Midbrain (tissue), 1 donor: ENCODE measurements at regions not wholly inside any gene's neighbourhood (a gene's known extent, or its start where the extent isn't known, plus 50 kb on each side); places are given as distances from the start of the nearest gene placed in this dataset.

ENCODE experiments used
- DNase-seq: peaks from one replicate; lab custom pipeline; 2025; lab: John Stamatoyannopoulos, UW

DNA sequence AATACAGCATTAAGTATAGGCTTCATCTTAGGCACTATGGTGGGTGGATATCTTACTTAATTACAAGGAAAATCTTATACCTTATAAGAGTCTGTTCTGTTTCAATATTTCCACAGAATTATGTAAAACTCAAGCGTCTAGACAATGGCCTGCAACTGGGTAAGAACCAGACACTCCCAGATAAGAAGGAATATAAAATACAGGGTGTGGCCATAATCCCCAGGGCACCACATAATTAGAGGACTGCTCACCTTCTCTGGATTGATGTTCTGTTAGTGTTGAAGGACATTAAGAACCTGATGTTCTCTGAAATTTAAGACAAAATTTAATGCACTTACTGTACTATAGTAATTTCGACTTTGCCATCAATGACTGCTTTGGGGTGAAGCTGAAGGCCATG is 198.2 kb upstream of the ARSJ start:
- no peak for DNase-seq

DNA sequence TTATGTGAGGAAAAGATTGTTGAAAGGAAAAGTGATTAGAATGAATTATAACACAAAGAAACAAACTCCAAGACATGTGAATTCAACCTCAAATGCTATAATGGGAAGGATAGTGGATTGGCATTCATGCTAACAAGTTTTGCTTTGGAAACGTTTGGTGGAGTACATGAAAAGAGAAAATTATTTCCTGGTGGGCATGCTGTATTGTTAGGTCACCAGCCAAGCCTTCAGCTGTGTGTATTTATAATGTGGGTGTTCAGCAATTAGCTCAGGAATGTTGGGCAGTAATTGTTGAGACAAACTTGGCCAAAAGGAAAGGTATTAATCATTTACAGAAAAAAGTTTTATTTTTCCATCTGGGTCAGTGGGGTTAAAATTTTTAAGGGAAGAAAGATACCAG is 198.9 kb upstream of the ARSJ start:
- DNase-seq: no peak

DNA sequence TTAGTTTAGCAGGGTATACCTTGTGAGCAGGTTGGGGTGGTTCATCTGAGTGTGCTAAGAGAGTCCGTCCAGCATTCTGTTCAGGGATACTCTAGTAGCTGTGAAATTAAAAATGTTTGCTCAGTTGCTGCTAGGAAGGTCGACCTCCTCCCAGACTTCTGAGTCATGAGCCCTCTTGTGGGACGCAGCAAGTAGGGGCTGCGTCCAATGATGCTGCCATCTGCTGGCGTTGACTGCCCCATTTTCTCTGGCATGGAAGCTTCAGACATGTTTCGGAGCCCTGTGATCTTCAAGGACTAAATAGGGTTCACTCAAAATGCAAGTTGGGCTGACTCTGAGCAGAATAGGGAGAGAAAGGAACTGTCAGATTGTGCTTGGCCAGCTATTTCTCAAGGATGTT is 201.0 kb upstream of the ARSJ start:
- no peak for DNase-seq

DNA sequence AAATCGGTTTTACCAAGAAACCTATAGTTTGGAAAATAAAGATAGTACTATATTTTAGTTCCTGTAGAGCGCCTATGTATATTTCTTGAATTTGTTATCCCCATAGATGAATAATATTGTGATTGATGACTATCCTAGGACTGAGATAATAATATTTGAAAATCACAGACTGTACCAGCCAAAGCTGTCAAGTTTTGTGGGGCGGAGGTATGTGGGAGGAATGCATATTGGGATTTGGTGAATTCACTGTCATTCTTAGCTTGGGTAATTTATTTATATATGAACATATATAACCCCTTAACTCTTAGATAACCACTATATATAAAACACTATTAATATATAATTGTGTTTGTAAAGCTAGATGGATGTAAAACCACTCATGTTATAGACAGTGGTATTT is 205.5 kb upstream of the ARSJ start:
- DNase-seq: no peak

DNA sequence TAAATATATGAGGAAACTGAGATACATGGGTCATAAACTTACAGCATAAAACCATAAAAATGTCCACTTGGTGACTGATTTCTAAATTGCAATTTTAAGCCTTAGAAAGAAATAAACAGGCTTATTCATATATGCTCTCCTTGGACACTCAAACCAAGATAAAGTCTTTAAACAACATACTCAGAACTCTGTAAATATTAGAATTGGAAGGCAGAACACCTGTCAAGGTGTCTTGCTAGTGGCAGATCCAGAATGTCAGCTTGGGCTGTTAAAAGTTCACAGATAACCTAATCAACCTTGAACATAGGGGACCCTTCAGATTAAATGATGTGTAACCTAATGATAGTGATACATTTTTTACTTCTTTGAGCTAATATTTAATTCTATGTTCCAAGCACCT is 208.1 kb upstream of the ARSJ start:
- no peak for DNase-seq

DNA sequence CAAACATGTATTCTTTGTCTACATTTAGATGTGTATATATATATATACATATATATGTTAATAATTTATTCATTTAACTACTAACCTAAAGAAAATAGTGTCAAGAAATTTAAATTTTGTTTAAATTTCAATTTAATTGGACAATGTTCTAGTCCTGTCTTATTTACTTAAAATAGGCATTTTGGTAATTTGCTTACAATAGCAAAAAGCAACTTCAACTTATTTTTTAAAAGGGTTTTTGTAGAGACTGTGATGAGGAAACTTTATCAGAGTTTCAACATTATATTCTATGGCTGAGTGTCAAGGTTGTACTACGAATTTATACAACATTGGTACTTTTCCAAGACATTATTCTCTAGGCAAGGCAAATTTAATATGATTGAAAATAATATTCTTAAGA is 212.0 kb upstream of the ARSJ start:
- DNase-seq: no peak

DNA sequence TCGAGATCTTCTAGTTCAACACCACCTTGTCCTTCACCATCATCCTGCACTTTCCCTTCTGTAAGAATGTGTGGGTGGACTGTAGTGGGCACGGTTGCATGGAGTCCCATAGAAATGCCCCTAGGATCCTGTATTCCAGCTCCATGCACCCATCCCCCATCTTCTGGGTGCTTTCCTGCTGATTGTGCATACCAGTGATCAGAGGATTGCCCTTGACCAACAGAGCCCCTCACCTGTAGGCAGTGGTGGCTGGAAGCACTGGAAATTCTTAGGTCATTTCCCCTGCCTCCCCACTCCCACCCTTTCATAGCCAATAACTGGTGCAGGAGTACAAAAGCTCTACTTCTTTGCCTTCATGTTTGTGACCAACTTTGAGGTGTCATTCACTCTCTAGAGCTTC is 213.4 kb upstream of the ARSJ start:
- DNase-seq: no peak

DNA sequence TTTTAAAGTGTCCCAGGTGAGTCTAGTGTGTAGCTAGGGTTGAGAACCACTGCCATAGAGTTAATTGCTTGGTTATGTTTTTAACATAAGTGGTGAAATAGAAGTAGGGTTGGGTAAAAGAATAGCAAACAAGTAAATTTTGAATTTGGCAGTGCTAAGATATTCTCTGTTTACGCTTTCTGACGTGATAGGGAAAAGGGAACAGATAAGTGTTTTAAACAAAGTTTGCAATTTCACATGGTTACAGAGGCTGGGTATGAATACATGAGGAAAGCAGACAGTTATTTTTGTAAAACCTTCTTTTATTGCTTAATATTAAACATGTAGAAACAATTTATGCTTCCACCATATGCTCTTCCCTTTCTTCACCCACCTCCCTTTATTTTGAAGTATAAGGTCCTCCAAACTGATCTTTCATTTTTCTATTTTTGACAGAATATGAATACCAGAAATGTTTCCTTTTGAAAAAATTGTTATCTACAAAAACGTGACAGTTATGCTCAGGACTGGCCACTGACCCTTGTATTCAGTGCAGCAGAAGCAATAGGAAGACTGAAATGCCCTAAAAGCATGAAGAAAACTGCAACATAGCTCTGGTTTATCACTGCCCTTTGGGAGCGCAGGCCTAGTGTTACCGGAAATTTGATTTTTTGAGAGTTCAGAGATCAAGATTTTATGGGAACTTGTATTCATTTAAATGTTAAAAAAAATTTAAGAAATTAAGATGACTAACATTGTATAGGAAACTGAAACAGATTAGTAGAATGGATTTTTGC is 214.4 kb upstream of the ARSJ start:
- DNase-seq: no peak

DNA sequence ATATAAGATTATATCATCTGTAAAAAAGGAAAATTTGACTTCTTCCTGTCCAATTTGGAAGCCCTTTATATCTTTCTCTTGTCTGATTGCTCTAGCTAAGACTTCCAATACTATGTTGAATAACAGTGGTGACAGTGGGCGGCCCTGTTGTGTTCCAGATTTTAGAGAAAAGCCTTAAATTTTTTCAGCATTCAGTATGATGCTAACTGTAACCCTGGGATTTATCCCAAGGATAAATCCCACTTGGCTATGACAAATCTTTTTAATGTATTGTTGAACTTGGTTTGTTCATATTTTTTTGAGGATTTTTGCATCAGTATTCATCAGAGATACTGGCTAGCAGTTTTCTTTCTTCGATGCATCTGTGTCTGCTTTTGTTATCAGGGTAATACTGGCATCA is 217.2 kb upstream of the ARSJ start:
- no peak for DNase-seq

DNA sequence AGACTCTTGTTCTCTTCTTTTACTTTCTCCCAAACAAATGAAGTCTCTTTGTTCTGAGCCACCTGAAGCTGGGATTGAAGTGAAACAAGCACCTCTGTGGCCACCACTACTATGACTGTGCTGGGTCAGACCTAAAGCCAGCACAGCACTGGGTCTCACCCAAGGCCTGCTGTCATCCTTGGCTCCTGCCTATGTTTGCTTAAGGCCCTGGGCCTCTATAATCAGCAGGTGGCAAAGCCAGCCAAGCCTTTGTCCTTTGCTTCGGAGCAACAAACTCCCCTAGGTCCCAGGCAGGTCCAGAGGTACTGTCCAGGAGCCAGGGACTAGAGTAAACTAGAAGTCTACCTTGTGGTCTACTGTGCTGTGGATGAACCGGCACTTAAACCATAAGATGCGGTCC is 220.6 kb upstream of the ARSJ start:
- DNase-seq: no peak

DNA sequence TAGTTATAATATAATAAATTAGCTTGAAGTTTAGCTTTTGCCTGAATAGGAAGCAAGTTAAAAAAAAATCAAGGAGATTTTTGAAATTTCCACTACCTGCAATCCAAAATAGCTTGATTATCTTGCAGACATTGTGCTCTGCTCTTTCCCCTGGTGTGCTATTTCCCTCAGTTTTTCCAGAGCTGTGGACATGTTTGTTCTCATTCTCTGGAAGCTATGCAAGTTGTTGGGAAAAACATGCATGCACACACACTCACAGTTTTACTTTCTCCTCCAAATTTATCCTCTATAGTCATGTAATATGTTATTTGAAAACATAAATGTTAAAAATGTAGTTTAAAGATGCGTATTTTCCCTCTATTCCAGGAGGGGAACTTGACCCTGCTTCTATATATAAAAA is 225.8 kb upstream of the ARSJ start:
- no peak for DNase-seq

DNA sequence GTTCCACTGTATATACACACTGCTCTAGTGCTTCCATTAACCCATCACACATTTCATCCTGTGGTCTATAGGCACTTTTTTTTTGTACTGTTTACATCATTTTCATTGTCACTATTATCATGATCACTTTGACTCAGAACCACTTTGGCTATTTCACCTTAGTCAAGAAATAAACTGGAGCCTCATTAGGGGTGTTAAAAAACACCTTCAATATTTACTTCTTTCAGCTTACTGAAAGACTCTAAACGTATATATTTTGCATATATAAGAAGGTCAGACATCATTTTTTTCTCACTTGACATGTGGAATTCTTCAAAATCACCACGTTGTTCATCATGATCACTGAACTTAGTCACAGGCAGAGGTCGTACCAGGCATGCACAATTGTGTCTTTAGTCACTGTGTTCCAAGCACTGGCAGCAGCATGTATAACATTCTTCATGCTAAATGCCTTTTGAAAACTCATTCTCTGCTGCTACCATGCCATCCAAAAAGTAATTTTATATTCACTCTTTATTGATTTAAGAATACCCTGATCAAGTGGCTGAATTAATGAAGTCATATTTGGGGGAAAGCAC is 229.2 kb upstream of the ARSJ start:
- DNase-seq: no peak

DNA sequence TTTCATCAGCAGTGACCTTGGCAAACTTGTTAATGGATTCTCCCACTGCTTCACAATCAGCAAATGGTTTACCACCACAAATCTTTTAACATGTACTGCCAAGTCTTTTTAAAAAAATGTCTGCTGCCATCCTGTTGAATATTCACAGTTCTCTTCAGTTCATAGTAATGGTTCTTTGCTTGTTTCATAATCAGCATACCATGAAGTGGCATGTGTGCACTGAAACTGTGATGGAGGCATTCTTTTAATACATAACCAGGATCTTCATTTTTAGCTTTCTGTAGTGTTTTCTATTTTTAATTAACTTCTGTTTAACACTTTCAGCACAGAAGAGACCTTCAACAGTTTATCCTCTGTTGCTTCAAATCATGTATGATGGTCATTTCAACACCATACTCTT is 230.1 kb upstream of the ARSJ start:
- no peak for DNase-seq

DNA sequence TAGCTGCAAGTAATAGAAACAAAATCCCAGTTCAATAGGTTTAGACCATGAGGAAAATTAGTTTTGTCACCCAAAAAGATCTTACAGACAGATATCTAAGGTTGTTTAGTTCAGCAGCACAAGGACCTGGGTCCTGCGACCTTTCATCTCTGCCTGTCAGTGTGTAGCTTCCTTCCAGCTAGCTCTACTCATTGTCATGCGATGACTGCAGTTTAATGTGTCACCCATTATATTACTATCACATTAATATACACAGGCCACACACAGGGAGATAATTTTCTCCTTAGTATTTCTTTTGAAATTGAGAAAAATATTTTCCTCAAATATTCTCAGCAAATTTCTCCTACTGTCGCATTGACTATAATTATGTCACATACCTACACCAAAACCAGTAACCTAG is 232.1 kb upstream of the ARSJ start:
- DNase-seq: no peak

DNA sequence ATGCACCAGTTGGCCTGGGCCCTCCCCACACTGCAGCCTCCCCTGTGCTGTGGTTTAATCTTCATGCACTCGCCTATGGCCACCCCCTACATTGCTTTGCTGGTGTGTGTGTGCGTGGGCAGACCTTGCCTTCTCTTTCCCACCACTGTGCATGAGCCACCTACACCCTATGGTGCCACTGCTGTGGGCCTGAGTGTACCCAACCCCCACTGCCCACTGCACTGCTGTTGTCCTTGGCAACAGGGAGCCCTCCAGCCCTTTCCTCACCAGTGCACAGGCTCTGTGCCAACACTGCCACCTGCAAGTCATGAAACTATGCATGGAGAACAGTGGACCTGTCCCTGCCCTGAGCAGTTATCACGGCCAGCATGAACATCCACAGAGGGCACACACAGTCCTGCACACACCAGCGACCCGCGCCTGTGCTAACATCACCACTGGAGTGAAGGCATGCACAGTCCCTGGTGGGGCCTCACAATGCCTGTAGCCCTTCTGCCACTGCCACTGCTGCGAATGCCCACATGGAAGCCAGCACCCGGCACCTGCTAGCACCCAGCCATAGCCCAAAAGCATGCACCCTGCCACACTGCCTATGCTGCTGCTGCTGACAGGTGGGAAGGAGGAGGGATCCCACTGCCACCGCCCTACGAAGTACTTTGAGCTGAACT is 237.8 kb upstream of the ARSJ start:
- no peak for DNase-seq

DNA sequence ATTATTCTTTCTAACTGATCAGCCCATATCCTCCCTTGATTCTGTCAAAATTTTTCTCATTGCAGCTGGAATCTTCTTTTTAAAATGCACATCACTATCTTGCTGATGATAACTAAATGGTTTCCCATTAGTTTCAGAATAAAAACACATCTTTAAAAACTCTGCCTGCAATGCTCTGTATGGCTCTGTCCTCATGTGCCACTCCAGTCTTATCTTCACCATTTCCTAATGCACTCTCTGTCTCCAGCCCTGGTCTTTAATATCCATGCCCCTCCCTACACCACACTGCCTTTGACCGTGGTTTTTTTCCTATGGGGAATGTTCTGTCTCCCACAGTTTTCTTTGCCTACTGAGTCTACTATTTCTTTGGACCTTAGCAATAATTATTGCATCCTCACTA is 244.1 kb upstream of the ARSJ start:
- DNase-seq: no peak

DNA sequence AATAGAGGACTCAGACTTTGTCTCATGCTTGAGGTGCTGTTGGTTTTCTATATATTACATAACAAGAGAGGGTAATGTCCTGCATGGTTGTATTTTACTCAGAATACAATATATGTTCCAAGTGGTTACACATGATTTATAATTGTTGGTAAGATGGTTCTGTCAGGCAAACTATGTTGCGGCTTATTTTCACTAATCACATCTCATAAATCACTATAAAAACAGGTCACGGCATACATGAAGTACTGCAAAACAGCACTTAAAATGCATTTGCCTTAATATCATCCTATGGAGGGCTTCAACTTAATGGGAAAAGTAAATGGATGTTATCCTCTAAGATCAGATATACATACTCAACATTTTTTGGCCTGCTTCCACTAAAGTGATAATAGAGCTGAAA is 246.0 kb upstream of the ARSJ start:
- no peak for DNase-seq

DNA sequence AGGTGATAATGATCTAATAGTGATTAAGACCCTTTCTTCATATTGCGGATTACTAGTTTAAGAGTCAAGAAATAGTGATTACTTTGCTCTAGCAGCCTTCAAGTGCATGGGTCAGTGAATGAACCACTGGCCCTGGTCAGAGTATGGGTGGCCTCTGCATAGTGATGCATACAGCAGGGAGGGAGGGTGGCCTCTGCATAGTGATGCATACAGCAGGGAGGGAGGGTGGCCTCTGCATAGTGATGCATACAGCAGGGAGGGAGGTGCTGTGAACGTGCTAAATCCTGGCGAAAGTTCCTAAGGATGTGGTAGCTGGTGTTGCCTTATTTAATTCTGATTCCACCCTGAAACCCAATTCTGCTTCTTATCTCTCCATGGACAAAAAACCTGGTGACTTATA is 246.7 kb upstream of the ARSJ start:
- DNase-seq: no peak

DNA sequence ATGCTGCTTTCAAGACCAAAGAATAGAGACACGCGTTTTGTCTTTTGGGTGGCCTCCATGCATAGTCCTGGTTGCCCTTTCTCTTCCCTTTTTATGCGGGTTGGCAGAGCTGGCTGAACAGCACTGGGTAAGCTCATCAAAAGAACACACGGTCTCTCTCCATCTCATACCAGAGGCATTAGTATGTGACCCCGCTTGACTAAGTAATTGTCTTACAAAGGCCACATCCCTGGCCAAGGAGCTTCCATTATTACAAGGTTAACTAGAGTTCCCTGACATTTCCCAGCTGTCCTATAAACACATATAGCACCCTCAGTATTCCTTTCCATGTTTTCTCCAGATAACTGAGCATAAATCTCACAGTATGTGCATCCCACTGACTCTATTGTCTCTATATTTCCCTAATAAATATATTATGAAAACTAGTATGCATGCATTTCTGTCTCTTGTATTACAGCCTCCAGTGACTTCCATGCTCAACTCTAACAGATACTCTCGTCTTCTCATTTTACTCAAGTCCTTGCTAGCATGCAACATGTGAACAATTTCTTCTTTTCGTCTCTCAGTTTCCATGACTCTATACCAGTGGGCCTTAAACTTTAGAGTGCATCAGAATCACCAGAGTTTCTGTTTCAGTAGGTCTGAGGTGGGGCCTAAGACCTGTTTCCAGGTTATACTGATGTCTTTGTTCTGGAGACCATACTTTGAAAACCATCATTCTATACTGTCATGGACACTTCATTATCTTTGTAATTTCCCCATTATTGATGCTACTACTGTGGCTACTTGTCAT is 247.7 kb upstream of the ARSJ start:
- DNase-seq: no peak

DNA sequence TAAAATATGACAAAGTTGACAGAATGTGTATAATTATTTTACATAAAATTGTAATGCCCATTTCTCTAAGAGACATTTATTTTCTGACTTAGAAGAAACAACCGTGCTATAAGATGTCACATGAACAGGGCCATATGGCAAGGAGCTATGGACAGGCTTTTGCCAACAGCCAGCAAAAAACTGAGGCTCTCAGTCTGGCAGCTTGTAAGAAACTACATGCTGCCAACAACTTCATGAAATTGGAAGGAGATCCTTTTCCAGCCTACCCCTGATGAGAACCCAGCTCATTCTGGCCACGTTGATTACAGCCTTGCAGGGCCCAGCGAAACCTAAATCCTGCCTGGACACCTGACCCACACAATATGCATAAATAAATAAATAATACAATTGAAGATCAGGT is 250.3 kb upstream of the ARSJ start:
- DNase-seq: no peak

DNA sequence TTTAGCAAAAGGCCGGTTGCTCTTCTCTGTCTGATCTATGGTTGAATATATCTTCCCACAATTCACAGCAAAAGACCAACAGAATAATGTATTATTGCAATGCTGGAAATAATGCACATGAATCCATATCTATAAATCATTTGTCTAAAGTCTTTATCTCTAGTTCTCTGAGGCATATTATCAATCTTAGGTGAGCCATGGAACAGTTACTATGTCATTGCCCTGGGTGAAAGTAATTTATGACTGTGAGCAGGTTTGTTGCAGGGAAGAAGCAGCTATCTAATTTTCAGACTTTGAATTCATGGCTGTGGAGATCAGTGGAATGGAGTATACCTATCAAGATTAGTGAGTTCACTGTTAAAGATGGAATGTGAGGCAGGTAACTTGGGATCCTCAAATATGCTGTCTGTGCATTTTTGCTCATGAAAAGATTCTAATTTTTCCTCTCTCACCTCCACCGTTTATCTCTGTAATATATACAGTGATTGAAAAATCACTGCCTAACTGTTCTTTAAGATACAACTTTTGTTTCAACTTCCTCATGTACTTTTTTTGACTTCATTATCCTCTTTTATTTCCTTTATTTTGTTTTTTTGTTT is 256.8 kb upstream of the ARSJ start:
- DNase-seq: no peak

DNA sequence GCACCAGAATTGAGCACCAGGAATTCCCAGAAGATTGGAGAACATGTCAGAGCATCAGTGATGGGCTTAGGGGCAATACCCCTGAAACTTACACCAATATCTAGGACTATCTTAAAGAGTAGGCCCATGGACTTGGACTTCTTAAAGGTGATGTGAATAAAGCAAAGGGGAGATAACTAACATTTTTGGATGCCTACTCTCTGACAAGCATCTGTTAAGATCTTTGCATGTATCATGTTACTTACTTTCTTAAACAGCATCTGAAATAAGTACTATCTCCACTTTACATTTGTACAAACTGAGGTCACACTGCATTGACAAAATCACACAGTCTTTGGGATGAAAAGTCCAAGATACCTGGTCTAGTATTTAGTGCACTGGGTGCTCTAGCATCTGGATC is 258.6 kb upstream of the ARSJ start:
- no peak for DNase-seq
